GM03348 (cell line): ENCODE measurements at regions not wholly inside any gene's neighbourhood (a gene's known extent, or its start where the extent isn't known, plus 50 kb on each side); places are given as distances from the start of the nearest gene placed in this dataset.

Experiments used
- DNase-seq: peaks from one replicate; pipeline ENCODE4 v3.0.0; 2012; ENCODE audit warnings: low spot score

DNA sequence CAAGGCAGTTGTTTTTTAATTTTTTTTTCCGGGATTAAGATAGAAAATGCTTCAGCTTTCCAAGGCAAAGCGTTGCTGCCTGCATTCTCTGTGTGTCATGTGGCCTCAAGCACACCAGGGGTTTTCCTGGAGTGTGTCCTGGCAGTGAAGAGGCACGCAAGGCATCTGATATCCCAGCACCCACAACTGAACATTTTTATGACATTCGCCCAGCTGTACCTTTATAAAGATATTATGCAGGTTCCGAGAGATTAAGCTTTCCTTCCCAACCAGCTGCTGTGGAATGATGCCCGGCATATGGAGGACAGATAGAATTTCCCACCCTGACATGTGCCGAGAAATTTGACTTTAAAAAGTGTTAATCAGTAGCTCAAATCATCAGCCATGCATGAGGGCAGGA is 205.6 kb downstream of the GADD45G start:
- DNase-seq: no peak

DNA sequence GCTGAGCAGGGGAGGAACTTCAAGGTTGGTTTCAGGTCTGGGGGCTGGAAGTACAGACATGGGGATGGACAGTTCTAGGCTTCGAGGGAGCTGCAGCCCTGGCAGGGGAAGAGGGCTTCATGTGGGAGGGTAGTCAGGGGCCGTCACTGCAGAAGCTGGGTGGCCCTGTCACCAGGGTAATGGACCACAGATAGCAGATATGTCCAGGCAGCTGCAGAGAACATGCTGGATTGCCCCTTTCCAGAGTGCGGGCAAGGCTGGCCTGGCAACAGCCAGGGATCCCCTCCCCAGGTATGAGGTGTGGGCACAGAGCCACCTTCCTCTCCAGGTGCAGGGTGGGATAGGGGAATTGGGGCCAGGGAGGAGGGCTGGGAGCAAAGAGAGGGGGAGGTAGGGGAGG is 206.5 kb downstream of the GADD45G start:
- DNase-seq: no peak

DNA sequence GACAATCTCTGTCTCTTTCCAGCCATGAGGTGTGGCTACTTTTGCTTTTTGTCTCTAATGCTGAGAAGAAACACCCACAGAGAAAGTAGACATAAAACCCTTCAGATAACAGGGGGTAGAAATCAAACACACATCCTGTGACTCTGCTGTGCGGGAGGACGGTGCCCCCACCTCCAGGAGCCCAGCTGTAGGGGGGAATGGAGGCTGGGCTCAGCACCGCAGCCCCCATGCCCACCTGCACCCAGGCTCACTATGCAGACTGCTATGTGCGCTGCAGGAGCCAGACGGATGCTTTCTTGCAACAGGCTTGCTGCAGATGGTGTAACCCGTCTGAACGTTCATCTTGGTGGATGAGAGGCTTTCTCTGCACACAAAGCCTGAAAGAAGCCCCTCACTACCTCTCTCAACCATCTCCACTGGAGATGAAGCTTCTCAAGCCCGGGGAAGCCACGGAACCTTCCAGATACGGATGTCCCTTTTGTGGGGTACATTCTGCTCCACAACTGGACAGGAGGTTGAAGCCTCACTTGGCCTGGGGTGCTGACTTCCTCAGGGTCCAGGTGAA is 207.2 kb downstream of the GADD45G start:
- no peak for DNase-seq

DNA sequence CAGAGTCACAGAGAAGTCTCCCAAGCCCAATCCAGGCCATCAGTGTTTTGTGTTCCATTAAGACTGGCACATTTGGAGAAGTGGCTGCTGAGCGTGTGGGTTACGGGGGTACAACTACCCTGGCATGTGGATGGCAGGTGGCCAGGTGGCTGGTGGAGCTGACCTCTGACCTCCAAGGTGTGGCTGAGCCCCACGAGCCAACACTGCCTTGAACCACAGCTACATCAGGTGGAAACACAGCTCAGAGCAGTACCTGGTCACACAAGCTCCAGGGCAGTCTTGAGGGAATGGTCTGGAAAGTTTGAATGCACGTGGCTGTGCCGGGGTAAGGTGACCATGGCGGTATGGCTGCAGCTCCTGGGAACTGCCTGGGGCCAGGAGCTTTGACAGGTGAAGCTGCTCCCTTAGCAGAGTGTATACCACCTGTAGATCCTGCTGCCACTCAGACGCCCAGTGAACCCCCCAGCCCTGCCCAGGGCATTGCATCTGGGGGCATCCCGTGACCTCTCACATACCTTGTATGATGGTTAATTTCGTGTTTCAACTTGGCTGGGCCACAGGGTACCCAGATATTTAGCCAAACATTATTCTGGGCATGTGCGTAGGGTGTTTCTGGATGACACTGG is 207.9 kb downstream of the GADD45G start:
- no peak for DNase-seq

DNA sequence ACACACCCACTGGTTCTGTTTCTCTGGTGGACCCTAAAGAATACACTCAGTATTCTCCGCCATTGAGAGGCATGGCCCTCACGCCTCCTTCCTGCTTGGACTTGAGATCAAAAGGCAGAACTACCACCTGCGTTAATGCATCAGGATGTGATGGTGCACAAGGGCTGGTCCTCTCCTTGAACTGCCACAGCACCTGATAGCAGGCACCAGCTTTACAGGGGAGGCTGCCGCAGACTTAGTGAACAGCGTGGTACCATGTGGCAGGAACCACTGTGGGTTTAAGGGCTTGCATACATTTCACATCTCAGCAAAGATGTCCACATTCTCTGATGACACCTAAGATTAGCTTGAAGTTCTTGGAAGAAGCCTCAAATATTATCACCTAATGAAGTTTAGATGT is 208.7 kb downstream of the GADD45G start:
- DNase-seq: no peak

DNA sequence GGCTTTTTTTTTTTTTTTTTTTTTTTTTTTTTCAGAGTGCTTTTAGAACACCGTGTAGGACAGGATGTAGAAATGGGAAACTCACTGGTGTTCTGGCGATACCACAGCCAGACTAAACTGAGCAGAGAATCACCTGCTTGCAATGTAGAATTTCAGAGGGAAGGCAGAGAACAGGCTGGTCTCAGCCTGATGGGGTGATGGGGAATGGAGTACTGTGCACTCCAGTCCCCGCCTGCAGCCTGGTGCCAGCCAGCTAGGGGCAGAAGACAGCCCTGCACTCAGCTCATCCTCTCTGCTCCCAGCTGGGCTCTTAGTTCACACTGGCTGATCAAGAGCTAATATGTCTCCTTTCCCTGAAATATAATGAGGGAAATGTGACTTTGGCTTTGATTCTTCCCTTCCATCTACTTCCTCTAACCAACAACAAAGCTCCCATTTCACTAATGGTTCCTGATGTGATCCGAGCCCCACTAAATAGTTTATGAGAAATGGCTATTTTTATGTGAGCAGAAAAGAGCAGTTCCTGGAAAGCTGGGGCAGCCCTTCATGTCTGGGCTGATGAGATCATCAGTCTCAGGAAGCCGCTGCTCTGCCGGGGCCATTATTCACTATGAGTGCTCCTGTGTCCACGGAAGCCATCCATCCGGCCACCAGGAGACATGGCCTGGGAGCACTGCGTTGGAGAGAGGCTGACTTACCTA is 209.7 kb downstream of the GADD45G start:
- DNase-seq: peak; percentile 22

DNA sequence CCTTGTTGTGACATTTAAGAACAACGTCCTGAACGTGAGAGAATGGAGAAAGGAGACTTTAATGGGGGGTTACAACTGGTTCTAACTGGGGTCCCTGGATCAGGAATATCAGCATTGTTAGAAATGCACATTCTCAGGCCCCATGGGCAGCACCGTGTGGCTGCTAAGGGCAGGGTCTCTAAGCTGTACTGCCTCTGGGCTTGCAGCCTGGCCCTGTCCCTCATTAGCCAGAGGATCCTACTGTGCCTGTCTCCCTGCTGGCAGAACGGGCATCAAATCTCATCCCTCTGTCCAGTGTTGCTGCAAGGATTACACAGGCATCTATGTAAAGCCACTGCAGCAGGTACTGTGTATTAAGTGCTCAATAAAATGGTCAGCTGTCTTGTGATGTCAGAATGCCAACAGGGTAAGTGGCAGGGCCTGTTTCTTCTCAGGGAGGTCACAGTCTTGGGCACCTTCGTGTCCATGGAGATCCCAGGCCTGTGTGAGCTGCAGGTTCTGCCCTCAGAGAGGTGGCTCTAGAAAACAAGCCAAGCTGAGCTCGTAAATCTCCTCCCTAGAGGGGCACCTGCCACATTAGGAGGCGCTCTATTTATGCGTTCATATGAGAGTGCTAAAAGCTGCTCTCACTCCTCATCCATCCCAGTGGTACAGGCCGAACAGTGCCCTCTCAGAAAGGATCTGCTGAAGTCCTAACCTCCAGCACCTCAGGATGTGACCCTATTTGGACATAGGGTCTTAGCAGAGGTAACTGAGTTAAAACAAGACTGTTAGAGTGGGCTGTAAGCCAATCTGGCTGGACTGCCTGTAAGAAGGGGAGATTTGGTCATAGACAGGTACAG is 210.5 kb downstream of the GADD45G start:
- DNase-seq: no peak

DNA sequence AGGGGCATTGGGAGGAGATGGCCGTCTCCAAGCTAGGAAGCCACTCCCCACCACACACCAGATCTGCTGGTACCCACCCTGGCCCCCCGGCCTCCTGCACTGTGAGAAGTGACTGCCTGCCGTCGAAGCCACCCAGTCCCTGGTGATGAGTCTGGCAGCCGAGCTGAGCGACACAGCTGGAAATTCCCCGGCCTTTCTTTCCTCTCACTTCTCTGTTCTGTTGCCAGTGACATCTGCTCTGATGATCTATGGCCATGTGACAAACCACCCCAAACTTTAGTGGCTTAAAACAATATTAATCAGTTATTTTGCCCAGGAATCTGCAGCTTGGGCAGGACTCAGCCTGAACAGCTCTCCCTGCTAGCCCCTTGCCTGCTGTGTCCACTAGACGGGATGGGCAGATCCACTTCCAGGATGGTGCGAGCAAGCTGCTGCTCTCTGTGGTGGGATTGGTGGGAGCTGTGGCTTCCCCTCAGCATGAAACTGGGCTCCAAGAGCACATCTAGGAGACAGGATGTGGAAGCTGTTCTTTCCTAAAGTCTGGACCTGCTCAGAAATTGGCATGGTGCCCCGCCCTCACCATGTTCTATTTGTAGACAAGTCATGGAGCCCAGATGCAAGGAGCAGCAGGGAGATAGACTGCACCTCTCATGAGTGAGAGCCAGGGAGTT is 211.2 kb downstream of the GADD45G start:
- DNase-seq: no peak

DNA sequence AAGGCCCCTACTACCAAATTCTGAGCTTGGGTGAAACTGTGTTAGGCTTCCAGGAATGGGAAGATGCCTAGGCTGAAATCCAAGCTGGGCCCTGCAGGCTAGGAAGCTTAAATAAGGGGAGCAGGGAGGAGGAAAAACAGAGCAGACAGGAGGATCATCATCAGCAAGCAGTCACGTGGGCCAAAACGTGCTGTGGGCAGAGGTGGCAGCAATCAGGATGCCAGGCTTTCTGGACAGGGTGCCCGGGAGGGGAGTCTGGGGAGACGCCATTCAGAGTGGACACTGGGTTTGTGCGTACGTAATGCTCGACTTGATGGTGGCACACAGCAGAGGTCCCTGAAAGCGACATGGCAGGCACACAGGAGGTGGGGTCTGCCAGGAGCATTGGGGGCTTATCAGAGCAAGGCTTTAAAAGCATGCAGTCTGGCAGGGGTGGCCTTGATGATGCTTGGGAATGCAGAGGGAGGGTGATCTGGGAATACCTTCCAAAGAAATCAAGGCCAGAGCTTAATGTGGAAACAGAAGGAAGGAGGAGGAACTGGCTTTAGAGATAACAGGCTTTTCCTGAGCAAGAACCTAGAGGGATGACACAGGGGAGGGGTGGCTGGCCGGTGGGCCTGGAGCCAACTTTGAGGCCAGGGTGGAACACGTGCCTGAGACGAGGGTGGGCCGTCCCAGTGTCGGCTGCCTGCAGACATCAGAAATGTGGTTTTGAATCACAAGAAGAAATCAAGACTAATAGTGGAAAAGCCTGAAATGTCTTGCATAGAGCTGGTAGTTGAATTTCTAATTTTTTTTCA is 212.5 kb downstream of the GADD45G start:
- DNase-seq: no peak

DNA sequence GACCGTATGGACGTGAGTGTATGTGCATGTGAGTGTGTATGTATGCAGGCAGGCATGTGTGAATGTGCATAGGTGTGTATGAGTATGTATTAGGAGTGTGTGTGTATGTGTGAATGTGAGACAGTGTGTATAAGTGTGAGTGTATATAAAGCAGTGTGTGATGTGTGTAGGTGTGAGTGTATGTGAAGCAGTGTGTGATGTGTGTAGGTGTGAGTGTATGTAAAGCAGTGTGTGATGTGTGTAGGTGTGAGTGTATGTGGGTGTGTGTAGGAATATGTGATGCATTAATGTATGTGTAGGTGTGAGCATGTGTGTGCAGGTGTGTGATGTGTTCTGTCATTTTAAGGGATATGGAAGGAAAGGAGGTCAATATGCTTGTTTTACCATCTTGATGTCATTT is 215.5 kb downstream of the GADD45G start:
- DNase-seq: no peak

DNA sequence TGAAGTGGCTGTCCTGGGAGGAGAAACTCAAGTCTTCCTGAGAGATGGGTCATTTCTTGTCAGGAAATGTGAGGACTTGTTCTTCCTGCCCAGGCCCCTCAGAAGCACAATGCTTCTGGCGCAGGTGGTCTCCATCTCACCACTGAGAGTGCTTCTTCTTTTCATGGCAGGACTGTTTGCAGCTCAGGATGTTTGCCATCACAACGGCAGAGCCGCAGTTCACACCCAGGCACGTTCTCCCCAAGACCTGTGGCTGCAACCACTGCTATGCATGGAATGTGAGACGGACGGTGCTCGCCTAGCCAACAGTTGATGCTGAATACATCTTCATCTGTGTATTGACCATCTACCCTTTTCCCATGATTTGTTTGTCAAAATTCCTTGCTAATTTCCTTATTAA is 216.3 kb downstream of the GADD45G start:
- no peak for DNase-seq

DNA sequence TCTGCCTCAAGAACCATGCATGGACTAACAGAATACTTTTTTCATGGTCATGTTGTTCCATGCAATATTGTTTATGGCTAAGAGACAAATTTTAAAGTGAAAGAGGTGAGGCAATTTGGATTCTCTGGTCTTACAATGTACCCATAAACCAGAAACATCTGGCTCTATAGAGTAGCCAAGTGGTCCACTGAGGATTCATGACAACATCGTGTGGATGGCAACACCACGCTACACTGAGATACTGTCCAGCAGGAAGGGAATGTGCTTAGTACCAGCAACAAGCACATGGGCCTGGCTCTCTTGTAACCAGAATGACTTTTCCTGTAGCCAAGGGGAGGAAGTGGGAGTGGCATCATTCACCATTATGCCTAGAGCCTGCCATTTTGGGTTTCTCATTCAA is 218.2 kb downstream of the GADD45G start:
- DNase-seq: no peak

DNA sequence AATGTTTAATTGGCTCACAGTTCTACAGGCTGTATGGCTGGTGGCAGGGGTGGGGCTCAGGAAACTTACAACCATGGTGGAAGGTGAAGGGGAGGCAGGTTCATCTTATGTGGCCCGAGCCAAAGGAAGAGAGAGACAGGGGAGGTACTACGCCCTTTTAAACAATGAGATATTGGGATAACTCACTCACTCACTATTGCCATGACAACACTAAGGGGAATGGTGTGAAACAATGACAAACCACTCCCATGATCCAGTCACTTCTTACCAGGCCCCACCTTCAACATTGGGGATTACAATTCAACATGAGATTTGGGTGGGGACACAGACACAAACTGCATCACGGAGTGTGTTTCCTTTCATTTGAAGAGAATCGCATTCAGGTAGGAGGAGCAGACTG is 220.9 kb downstream of the GADD45G start:
- no peak for DNase-seq

DNA sequence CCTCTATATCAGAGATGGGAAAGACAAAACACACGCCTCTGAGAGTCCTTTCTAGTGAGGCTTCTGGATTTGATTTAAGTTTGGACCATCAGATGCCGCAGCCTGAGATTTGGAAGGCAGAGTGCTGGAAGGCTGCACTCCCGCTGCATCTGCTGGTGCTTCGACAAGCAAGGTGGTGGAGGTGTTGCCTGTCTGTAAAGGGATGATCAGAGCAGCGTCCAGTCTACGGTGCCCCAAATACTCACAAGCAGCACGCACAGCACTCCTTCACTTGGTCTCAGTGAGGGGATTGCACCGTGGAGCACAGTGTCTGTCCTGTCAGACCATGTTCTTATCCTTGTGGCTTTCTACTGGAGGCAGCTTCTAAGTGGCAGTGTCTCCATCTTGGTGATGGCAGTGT is 221.4 kb downstream of the GADD45G start:
- no peak for DNase-seq

DNA sequence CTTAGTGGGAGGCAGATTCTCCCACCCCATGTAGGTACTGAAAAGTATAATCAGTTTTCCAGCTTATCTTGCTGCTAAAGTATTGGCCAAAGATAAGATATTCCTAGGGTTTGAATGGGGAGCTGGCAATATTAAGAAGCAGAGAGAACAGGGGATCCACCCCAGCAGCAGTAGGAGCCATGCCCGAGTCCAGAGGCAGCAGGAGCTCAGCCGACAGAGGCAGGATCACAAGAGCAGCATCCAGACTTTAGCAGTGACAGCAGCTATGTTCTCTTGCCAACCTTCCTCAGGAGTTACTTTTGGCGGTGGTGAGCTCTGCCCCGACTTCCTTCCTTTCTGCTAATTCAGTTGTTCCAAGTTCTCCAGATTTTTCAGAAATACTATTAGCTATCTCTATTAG is 224.5 kb downstream of the GADD45G start:
- DNase-seq: no peak

DNA sequence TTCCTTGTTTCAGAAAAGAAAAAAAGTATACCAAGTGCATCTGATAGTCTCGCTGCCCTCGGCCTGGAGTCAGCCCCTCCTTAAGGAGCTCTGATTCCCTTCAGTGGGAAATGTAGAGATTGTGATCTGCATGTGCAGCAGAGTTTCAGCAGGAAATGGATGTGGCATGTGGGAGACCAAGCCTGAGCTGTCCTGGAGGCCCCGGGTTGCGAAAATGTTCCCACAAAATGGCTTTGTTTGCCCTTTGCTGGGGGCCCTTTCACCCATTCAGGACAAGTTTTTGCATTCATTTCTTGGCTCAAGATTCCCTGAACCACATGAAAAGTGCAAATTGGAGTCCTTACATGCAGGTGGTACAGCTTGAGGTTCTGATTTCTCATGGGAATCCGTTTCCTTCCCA is 230.9 kb downstream of the GADD45G start:
- DNase-seq: no peak

DNA sequence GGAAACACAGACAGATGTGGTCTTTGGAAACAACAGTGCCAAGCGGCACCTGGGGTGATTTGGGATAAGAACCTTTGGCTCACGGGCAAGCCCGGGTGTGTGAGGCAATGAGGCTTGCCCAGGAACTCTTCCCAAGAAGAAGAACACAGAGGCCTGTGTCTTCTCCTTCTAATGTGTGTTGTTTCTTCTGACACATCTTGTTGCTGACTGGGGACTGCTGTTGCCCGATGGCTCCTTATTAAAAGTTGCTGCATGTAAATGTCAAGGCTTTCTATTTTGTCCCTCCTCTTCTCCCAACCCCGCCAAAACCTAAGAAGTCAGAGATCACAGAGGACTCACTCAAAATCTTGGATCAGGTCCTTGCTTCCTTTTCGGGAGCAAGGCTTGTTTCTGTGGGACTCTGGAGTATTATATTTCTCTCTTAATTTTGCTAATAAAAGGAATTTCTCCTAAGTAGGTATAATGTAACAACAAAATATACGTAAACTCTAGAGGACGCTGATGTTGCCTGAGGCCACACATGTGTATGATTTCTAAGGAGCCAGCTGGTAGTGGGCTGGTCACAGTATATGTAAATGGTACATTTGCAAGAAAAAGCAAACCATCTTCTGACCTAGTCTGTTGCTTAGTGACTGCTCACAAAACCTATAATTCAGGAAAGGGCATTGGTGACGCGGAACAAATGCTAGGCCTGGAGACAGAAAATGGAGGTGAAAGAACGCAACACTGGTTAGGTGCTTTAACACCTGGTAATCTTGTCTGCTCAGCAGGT is 232.5 kb downstream of the GADD45G start:
- DNase-seq: no peak

DNA sequence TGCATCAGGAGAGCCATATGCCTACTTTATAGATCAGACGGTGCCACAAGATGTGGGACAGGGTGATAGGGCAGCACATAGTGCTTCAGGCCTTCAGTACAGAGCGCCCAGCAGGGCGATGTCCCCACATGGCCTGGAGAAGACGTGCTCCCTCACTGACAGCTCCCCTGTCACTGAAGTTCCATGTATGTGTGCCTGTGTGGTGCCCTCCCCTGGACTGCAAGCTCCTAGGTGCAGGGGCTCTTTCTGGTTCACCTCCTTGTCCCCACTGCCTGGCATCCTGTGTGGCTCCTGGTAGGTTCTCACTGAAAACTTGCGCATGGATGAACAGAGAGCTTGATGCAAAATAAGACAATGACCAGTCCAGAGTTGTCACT is 233.1 kb downstream of the GADD45G start:
- DNase-seq: no peak

DNA sequence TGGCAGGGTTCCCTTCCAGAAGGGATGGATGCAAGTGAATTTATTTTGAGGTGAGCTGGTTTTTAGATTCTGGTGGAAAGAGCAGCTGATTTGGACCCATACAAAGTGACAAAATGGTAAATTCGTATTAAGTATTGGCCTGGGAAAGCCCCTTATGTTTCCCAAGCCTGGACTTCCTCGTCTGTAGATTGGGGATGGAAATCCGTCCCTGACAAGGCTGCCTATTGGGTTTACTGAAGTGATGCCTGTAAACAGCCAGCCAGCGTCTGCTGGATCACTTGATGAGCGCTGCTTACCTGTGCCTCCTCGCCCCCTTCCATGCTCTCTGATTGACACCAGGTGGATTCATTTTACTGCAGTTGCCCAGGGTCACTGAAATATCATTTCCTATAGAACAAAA is 233.8 kb downstream of the GADD45G start:
- DNase-seq: no peak

DNA sequence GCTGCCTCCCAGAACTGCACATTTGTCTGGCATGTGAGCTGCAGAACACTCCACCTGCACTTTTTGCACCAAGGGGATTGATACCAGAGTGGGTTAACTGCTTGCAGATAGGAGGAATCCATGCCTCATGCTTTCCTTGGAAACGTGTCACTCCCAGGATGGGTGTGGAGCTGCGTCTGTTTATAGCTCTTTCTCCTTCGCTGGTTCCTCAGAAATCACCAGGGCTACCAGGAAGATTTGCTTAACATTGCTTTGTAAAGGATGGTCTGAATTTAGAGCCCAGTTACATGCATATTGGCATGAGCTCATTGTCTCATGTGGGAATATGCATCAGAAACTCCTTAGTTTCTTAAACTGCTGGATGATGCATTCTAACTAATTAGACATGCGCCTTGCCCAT is 234.6 kb downstream of the GADD45G start:
- DNase-seq: no peak

DNA sequence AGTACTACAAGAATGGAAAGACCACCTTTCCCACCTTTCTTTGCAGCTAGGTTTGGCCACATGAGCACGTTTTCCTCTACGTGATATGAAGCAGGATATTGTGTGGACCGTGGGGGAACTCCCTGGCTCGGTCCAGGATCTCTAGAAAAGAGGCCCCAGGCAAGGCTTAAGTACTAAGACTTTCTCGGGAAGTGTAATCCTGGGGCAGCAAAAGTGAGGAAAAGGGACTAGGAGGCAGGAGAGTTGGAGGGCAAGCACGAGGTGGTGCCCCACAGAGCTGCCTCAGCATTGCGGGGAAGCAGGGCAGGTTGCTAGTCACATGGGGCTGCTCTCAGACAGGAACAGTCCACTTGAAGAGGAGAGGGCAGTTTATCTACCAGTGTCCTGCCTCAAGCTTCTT is 235.1 kb downstream of the GADD45G start:
- DNase-seq: no peak
